ENCODE measurements at regions not wholly inside any gene's neighbourhood (a gene's known extent, or its start where the extent isn't known, plus 50 kb on each side); places are given as distances from the start of the nearest gene placed in this dataset.

GRCh38 chr11:70656252-70656651 is 257.9 kb downstream of the CTTN start:
- TF ChIP-seq, protein P1, sequence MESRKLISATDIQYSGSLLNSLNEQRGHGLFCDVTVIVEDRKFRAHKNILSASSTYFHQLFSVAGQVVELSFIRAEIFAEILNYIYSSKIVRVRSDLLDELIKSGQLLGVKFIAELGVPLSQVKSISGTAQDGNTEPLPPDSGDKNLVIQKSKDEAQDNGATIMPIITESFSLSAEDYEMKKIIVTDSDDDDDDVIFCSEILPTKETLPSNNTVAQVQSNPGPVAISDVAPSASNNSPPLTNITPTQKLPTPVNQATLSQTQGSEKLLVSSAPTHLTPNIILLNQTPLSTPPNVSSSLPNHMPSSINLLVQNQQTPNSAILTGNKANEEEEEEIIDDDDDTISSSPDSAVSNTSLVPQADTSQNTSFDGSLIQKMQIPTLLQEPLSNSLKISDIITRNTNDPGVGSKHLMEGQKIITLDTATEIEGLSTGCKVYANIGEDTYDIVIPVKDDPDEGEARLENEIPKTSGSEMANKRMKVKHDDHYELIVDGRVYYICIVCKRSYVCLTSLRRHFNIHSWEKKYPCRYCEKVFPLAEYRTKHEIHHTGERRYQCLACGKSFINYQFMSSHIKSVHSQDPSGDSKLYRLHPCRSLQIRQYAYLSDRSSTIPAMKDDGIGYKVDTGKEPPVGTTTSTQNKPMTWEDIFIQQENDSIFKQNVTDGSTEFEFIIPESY (IDR thresholded peaks at IDR 0.05; ENCODE audit: extremely low read depth, insufficient replicate concordance, low read length), result no peak
- TF ChIP-seq EZH2phosphoT487 (IDR thresholded peaks at IDR 0.05; ENCODE audit: borderline replicate concordance), result no peak
- TF ChIP-seq, protein P2, sequence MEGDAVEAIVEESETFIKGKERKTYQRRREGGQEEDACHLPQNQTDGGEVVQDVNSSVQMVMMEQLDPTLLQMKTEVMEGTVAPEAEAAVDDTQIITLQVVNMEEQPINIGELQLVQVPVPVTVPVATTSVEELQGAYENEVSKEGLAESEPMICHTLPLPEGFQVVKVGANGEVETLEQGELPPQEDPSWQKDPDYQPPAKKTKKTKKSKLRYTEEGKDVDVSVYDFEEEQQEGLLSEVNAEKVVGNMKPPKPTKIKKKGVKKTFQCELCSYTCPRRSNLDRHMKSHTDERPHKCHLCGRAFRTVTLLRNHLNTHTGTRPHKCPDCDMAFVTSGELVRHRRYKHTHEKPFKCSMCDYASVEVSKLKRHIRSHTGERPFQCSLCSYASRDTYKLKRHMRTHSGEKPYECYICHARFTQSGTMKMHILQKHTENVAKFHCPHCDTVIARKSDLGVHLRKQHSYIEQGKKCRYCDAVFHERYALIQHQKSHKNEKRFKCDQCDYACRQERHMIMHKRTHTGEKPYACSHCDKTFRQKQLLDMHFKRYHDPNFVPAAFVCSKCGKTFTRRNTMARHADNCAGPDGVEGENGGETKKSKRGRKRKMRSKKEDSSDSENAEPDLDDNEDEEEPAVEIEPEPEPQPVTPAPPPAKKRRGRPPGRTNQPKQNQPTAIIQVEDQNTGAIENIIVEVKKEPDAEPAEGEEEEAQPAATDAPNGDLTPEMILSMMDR (IDR thresholded peaks at IDR 0.05 in 2 of 3, conservative IDR thresholded peaks at IDR 0.05 in 1 of 3; ENCODE audit: borderline replicate concordance in 1 of 3, insufficient read depth in 1 of 3, low read depth in 2 of 3, low read length in 2 of 3), result no peak
